LNCaP clone FGC (cell line): ENCODE measurements at regions not wholly inside any gene's neighbourhood (a gene's known extent, or its start where the extent isn't known, plus 50 kb on each side); places are given as distances from the start of the nearest gene placed in this dataset.

Experiments used
- DNase-seq: peaks from one replicate; pipeline ENCODE4 v3.0.0-alpha.2; 2011; ENCODE audit warnings: low read depth
- H3K4me3 ChIP-seq: 2 replicates; pipeline ENCODE4 v1.5.1; 2011; ENCODE audit warnings: mild to moderate bottlenecking, low read depth, low read length, control low read depth
- CTCF ChIP-seq: IDR thresholded peaks from 2 replicates; pipeline ENCODE4 v1.5.1; 2012; ENCODE audit warnings: mild to moderate bottlenecking; ENCODE audit not compliant: control insufficient read depth, insufficient read depth; ENCODE audit errors: extremely low read depth

- TF ChIP-seq CTCF = no peak
- H3K4me3 ChIP-seq = no peak overlapping the region
- no peak for DNase-seq
Measured at GRCh38 chr20:41854765-41855164, 236.6 kb upstream of the CHD6 start.

GRCh38 chr20:41853806-41854205, 235.6 kb upstream of the CHD6 start:
- H3K4me3 ChIP-seq = no peak overlapping the region
- no peak for DNase-seq
- TF ChIP-seq CTCF = no peak

- H3K4me3 ChIP-seq = no peak overlapping the region
- peak; percentile 26 for DNase-seq
- TF ChIP-seq CTCF = peak; percentile 62
Measured at GRCh38 chr20:41848180-41848579, 230.0 kb upstream of the CHD6 start.

GRCh38 chr20:41837669-41838224, 219.6 kb upstream of the CHD6 start:
- no peak for DNase-seq
- TF ChIP-seq CTCF = no peak
- H3K4me3 ChIP-seq = no peak overlapping the region

- DNase-seq = no peak
- no peak for TF ChIP-seq CTCF
- no peak overlapping the region for H3K4me3 ChIP-seq
Measured at GRCh38 chr20:41833739-41834138, 215.6 kb upstream of the CHD6 start.

GRCh38 chr20:41830702-41831101, 212.5 kb upstream of the CHD6 start:
- DNase-seq = no peak
- no peak for TF ChIP-seq CTCF
- H3K4me3 ChIP-seq = no peak overlapping the region

GRCh38 chr20:41819436-41819835, 201.3 kb upstream of the CHD6 start:
- no peak for TF ChIP-seq CTCF
- H3K4me3 ChIP-seq = no peak overlapping the region
- DNase-seq = no peak
